Activated naive CD8-positive, alpha-beta T cell (primary cell): ENCODE measurements at regions not wholly inside any gene's neighbourhood (a gene's known extent, or its start where the extent isn't known, plus 50 kb on each side); places are given as distances from the start of the nearest gene placed in this dataset.

Experiments used
- H3K27ac Mint-ChIP-seq: one replicate; pipeline ENCODE4 v1.8.0; 2021; ENCODE audit warnings: mixed read lengths
- H3K27me3 Mint-ChIP-seq: one replicate; pipeline ENCODE4 v1.8.0; 2021; ENCODE audit warnings: mixed read lengths
- H3K36me3 Mint-ChIP-seq: one replicate; pipeline ENCODE4 v1.8.0; 2021; ENCODE audit warnings: mixed read lengths
- H3K4me1 Mint-ChIP-seq: one replicate; pipeline ENCODE4 v1.8.0; 2021; ENCODE audit warnings: low read depth, mixed read lengths
- H3K4me3 Mint-ChIP-seq: one replicate; pipeline ENCODE4 v1.8.0; 2021; ENCODE audit warnings: mild to moderate bottlenecking, mixed read lengths
- H3K9me3 Mint-ChIP-seq: one replicate; pipeline ENCODE4 v1.8.0; 2021; ENCODE audit warnings: low read depth, mixed read lengths

DNA sequence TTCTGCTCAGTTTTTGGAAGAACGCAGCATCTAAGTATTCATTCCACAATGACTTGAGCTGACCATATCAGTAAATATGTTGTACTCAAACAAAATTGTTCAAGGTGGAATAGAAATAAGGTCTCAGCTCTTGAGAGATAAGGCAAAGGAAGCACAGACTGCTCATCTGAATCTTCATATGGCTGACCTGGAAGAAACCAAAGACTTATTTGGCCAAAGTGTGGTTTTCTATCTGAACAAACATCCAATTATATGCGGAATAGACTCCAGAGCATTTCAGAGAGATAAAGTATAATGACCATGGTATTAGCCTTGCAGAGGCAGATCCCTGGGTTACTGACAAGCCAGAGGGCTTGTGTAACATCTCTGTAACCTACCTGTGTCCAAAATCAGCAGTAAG, 308.7 kb downstream of the CD83 start:
- Mint-ChIP-seq H3K27ac (no peak overlapping the region), H3K9me3 (no peaks in the 10 kb centered on the region), H3K4me1 (peaks cover 12% of the 10 kb centered on the region), H3K4me3 (no peak overlapping the region), H3K36me3 (no peaks in the 10 kb centered on the region), H3K27me3 (no peaks in the 10 kb centered on the region)

DNA sequence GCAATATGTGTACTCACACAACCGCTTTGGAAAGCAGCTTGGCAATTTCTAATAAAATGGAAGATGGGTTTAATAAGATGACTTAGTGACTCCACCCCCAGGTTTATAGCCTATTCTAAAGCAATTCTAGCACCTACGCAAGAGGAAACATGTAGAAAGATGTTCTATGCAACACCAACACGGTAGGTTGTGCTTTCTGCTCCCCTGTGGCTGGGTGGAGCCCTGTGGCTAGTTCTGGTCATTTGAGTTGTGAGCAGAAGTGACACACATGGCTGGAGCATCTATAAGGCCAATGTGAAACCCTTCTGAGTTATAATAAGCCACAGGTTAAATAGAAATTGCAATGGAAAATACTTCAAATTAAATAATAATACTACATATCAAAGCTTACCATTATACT, 310.7 kb downstream of the CD83 start:
- H3K27ac Mint-ChIP-seq = no peak overlapping the region

DNA sequence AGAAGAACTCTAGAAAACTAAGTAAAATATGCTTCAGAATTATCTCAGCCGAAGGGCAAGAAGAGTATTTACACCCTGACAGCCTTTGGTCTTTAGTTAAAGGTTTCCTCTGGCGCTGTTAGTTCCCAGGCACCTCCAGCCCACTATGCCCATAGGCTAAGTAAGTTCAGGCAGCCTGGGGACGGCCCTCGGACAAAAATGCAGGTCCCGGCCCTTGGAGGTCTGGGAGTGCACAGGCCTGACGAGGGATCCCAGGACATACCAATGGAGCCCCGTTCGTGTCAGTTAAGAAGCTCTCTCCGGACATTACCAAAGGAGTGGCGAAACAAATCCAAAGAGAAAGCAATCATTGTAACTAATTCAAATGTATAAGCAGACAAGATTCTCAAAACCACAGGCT, 311.8 kb downstream of the CD83 start:
- Mint-ChIP-seq H3K36me3 (no peaks in the 10 kb centered on the region), H3K4me3 (no peak overlapping the region), H3K4me1 (peaks cover 4% of the 10 kb centered on the region), H3K27ac (no peak overlapping the region), H3K27me3 (no peaks in the 10 kb centered on the region), H3K9me3 (no peaks in the 10 kb centered on the region)

More for the DNA sequence above, 310.7 kb downstream of the CD83 start:
- Mint-ChIP-seq H3K27me3 (no peaks in the 10 kb centered on the region), H3K4me3 (no peak overlapping the region), H3K9me3 (no peaks in the 10 kb centered on the region), H3K36me3 (no peaks in the 10 kb centered on the region), H3K4me1 (peaks cover 9% of the 10 kb centered on the region)

DNA sequence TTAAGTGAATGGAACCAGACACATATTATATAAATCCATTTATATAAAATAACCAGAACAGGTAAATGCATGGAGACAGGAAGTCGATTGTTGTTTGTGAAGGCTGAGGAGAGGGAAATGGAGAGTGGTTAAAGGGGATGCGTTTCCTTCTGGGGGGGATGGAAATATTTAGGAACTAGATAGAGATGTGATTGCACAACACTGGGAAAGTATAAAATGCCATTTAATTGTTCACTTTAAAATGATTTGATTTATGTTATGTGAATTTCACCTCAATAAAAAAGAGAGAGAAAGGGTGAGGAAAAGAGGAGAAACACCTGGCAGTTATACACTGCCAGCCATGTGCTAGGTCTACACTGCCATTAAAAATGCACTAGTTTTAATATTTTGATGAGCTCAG, 312.6 kb downstream of the CD83 start:
- no peaks in the 10 kb centered on the region for H3K36me3 Mint-ChIP-seq
- H3K9me3 Mint-ChIP-seq = no peaks in the 10 kb centered on the region
- no peak overlapping the region for H3K4me3 Mint-ChIP-seq
- H3K27me3 Mint-ChIP-seq = no peaks in the 10 kb centered on the region
- peaks cover under 1% of the 10 kb centered on the region for H3K4me1 Mint-ChIP-seq
- no peak overlapping the region for H3K27ac Mint-ChIP-seq

DNA sequence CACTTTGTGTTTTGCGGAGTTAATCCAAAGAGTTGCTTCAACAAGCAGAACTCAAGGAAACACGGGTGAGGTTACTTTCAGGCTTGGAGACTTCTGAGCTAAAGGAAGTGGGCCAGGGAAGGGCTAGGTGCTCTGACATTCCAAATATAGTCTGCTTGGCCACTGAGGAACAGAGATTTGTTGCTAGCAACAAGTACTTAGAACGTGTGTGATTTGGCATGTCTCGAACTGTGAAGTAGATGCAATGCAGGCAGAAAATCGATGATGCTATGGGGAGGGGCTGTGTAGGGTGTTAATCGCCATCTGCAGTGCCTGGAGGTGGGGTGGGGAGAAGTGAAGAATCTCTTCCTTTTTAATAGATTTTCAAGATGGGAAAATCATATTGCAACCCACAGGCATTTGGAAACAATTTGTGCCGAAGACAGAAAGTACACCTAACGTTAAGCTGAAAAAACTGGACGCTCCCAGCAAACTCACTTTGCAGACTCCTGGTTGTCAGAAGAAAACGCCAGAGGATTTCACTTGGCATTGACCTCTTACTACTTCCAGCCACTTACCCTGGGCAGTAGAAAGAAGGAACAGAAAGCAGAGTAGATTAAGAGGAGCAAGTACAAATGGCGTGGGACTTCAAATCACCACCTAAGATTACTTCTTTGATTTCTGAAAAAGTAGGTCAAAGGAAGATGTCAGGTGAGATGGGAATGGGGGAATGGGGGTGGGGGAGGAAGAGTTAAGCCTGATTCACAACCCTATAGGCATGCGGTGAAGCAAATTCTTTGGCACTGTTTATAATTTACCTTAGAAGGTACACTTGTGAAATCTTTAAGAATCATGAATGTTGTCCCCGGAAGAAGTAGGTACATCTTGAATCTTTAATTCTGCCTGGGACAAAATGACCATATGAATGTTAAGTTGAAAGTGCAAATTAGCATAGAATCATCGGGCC, 314.1 kb downstream of the CD83 start:
- no peaks in the 10 kb centered on the region for H3K36me3 Mint-ChIP-seq
- no peak overlapping the region for H3K27ac Mint-ChIP-seq
- no peaks in the 10 kb centered on the region for H3K27me3 Mint-ChIP-seq
- H3K4me3 Mint-ChIP-seq = no peak overlapping the region
- no peaks in the 10 kb centered on the region for H3K4me1 Mint-ChIP-seq
- H3K9me3 Mint-ChIP-seq = no peaks in the 10 kb centered on the region

DNA sequence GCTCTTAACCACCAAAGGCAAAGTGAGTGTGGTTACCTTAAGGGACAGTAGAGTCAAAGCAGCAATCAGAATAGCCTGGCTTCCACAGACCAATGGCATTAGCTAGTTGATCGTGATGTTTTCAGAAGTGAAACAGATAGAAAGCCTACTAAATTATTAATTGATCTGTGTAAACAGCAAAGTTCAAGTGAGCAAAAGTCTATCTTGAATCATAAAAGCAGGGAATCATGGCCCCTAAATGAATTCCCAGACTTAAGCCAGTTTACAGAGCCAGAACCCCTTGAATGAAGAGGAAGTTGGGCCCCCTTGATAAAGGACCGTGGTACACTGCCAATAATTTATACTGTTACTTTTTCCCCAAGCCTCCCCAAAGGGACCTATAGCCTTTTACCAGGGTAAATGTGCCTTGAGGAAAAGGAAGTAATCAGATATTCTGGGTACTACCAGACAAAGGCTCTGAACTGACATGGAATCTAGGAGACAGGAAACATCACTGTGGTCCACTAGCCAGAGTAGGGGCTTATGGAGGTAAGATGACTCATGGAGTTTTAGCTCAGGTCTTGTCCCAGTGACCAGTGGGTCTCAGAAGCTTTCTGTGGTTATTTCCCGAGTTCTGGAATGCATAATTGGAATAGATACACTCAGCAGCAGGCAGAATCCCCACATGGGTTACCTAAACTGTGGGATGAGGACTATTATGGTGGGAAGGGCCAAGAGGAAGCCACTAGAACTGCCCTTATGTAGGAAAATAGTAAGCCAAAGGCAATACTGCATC, 317.5 kb downstream of the CD83 start:
- H3K36me3 Mint-ChIP-seq = no peaks in the 10 kb centered on the region
- H3K4me3 Mint-ChIP-seq = no peak overlapping the region
- no peaks in the 10 kb centered on the region for H3K4me1 Mint-ChIP-seq
- no peaks in the 10 kb centered on the region for H3K9me3 Mint-ChIP-seq
- no peaks in the 10 kb centered on the region for H3K27me3 Mint-ChIP-seq
- H3K27ac Mint-ChIP-seq = no peak overlapping the region

DNA sequence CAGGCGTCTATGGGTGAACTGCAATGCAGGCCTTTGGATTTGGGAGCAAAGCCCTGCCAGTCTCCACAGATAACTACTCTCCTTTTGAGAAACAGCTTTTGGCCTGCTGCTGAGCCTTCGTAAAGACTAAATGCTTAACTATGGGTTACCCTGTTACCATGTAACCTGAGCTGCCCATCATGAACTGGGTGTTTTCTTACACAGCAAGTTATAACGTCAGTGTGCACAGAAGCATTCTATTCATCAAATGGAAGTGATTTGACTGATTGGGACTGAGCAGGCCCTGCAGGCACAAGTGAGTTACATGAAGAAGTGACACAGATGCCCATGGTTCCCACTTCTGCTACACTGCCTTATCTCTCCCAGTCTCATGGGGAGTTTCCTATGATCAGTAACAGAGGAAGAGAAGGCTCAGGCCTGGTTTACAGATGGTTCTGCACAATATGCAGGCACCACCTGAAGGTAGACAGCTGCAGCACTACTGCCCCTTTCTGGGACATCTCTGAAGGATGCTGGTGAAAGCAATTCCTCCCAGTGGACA, 319.1 kb downstream of the CD83 start:
- H3K27ac Mint-ChIP-seq = no peak overlapping the region
- no peaks in the 10 kb centered on the region for H3K4me1 Mint-ChIP-seq
- H3K4me3 Mint-ChIP-seq = no peak overlapping the region
- H3K9me3 Mint-ChIP-seq = no peaks in the 10 kb centered on the region
- H3K27me3 Mint-ChIP-seq = no peaks in the 10 kb centered on the region
- H3K36me3 Mint-ChIP-seq = no peaks in the 10 kb centered on the region

DNA sequence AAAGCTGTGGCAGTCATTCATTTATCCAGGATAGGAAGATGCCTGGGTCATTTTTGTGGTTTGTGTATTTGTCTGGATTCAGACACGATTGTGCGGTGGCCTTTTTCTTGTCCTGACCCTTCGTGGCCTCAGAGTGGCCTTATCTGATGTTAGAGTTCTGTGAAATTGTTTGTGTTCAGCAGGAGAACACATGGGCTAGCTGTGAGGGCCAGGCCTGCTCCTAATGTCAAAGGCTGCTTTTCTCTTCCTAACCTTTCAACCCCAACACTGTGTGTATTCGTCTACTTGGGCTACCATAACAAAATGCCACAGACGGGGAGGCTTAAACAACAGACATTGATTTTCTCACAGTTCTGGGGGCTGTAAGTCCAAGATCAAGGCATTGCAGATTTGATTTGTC, 321.8 kb downstream of the CD83 start:
- no peak overlapping the region for H3K4me3 Mint-ChIP-seq
- H3K36me3 Mint-ChIP-seq = no peaks in the 10 kb centered on the region
- H3K4me1 Mint-ChIP-seq = peaks cover 4% of the 10 kb centered on the region
- no peak overlapping the region for H3K27ac Mint-ChIP-seq
- no peaks in the 10 kb centered on the region for H3K9me3 Mint-ChIP-seq
- no peaks in the 10 kb centered on the region for H3K27me3 Mint-ChIP-seq

DNA sequence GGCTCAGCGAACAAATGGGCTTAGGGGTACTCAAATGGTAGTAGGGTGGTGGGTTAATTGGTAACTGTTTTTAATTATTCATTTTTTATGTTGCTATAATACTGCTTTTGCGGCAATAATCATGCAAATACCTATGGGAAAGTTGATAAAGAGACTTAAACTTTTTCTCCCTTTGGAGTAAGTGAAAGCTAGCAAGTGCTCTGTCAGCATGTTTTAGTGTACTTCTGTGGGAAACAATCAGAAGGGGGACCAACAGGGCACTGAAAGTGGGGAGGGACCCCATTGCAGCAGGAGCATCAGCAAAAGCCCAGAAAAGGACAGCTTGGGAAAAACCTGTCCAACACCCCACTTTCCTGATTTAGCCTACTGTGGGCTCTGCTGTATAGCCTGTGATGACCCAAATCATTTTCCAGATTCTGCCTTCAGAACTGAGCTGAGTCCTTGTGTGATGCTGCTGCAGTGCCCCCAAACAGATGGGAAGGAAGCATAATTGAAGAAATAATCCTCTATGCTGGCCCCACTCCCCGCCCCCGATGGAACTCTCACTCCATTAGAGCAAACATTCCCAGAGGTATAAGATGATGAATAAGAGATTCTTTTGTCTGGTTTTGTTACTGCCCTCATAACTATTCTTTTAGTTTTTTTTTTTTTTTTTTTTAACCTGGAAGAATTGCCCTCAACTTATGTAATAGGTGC, 322.8 kb downstream of the CD83 start:
- Mint-ChIP-seq H3K4me3 (no peak overlapping the region), H3K36me3 (no peaks in the 10 kb centered on the region)

DNA sequence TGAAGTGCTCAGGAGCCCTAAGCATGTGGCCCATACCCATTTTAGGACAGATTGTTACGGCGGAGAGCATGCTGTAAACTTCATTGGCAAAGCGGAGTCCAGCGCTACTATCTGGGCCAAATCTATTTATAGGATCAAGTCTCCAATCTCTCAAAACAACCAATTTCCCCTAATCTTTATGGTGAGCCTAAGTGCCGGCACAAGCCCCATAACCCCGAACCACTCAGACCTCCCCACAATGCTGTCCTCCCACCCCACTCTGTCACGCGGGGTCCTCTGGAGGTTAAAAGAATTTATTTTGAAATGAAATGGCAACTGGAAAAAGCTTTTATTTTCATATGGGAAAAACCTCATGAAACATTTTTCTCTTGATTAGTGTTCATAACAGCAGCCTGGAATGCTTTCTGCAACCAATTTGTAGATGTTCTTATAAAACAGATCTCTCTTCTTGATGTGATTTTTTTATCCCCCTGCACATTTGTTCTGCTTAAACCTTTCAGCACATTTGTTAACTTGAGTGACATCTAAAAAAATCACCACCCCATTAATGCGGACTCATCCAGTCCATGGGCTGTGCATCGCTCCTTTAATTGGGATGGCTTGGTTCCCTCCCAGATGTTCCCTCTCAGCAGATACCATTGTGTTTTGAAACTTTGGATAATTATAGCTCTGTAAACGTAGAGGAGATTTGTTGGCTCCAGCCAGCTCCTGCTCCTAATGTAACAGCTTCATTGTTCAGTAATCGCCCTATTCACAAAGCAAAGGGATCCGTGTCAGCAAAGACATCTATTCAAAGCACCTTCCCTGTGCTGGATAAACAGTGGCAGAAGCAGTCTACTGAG, 323.6 kb downstream of the CD83 start:
- Mint-ChIP-seq H3K4me1 (peaks cover 5% of the 10 kb centered on the region), H3K27me3 (no peaks in the 10 kb centered on the region), H3K27ac (no peak overlapping the region), H3K4me3 (no peak overlapping the region), H3K9me3 (no peaks in the 10 kb centered on the region), H3K36me3 (no peaks in the 10 kb centered on the region)

More for the DNA sequence above, 322.8 kb downstream of the CD83 start:
- Mint-ChIP-seq H3K9me3 (no peaks in the 10 kb centered on the region), H3K4me1 (peaks cover 5% of the 10 kb centered on the region), H3K27ac (no peak overlapping the region), H3K27me3 (no peaks in the 10 kb centered on the region)

DNA sequence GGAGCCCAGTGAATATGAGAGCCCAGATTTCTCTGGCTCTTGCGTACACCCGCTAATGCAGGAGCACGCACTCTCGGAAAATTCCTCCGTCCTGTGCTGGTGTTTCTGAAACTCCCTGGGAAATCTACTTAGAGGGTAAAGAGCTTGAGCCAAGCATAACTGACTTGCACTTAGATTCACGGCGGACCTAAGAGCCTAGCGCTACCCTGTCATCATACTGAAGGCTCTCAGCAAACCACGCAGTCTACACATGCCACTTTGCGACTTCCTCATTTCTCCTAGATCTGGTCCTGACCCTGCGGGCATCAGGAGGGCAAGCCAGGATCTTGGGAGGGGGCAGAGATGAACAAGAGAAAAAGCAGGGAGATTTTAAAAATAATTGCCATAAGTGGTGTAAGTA, 324.7 kb downstream of the CD83 start:
- H3K9me3 Mint-ChIP-seq = no peaks in the 10 kb centered on the region
- H3K27ac Mint-ChIP-seq = no peak overlapping the region
- H3K4me3 Mint-ChIP-seq = no peak overlapping the region
- H3K36me3 Mint-ChIP-seq = no peaks in the 10 kb centered on the region
- no peaks in the 10 kb centered on the region for H3K27me3 Mint-ChIP-seq
- peaks cover 5% of the 10 kb centered on the region for H3K4me1 Mint-ChIP-seq

DNA sequence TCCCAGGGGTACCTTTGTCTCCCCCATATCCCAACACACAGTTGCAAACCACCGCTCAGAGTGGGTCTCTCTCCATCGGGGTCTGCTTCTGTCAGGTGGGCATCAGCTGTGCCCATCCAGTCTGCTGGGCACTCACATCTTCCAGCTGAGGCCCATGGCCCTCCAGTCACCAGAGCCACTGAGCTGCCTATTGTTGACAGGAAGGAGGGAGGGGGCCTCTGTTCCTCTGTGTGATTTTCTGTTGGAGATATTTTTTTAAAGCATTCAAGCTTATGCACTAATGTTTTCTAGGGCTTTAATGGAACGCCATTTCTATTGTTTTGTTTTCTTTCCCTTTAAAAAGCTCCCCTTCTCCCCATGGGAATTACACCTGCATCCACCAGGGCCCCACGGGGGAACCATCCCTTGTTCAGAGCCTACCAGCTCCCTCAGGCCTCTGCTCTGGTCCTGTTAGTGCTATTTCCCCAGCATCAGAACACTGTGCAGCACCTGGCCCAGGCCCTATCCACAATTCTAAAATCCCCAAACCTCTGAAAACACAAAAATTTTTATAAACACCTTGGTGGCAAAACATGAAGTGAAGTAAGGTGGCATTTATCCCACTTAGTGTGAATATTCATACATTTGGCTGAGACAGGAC, 326.2 kb downstream of the CD83 start:
- Mint-ChIP-seq H3K4me3 (no peak overlapping the region), H3K27me3 (no peaks in the 10 kb centered on the region)

DNA sequence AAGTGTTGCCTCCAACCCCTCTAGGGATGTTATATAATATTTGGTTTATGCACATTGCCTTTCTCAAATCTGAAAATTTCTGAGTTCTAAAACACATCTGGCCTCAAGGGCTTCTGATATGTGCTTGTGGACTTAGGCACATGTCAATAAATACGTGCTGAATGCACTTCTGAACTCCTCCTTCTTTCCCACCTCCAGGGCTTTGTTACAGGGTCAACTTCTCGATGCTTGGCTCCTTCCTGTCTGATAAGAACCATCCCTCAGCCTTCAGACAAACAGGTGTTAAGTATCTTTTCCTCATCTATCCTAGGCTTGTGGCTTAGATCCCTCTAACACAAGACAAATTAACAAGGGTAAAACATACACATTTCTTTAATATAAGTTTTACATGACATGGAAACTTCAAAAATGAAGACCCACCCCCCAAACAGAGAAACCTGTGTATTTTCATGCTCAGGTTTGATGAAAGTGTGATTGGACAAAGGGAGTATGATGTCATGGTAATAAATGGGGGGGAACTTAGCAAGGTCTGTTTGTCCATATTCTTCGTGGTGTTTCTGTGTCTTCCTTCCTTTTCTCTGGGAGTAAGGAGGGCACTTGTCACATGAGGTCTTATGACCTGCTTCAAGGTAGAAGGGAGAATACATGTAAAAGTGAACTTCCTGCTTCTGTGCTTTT, 326.9 kb downstream of the CD83 start:
- H3K9me3 Mint-ChIP-seq = peaks cover 5% of the 10 kb centered on the region
- peaks cover 8% of the 10 kb centered on the region for H3K4me1 Mint-ChIP-seq
- H3K36me3 Mint-ChIP-seq = peaks cover 6% of the 10 kb centered on the region
- no peak overlapping the region for H3K4me3 Mint-ChIP-seq
- no peak overlapping the region for H3K27ac Mint-ChIP-seq
- H3K27me3 Mint-ChIP-seq = no peaks in the 10 kb centered on the region

More for the DNA sequence above, 326.2 kb downstream of the CD83 start:
- H3K36me3 Mint-ChIP-seq = peaks cover 6% of the 10 kb centered on the region
- H3K4me1 Mint-ChIP-seq = peaks cover 5% of the 10 kb centered on the region
- no peak overlapping the region for H3K27ac Mint-ChIP-seq
- H3K9me3 Mint-ChIP-seq = peaks cover 5% of the 10 kb centered on the region
